NT2/D1 (cell line): ENCODE measurements at regions not wholly inside any gene's neighbourhood (a gene's known extent, or its start where the extent isn't known, plus 50 kb on each side); places are given as distances from the start of the nearest gene placed in this dataset.

Source experiments
- DNase-seq: peaks from one replicate; pipeline ENCODE4 v3.0.0-alpha.2; 2011; ENCODE audit warnings: low read depth, low spot score
- H3K27me3 ChIP-seq: 2 replicates; pipeline ENCODE4 v1.6.0; 2011; ENCODE audit warnings: mild to moderate bottlenecking; ENCODE audit not compliant: insufficient read length, insufficient read depth
- H3K36me3 ChIP-seq: 2 replicates; pipeline ENCODE4 v1.6.1; 2011; ENCODE audit warnings: mild to moderate bottlenecking, low read length, mixed read lengths; ENCODE audit not compliant: insufficient read depth, insufficient read length
- H3K4me1 ChIP-seq: 2 replicates; pipeline ENCODE4 v1.5.1; 2011; ENCODE audit not compliant: insufficient read depth, insufficient read length
- H3K4me3 ChIP-seq: 2 replicates; pipeline ENCODE4 v1.5.1; 2011; ENCODE audit warnings: low read depth; ENCODE audit not compliant: insufficient read length
- H3K9ac ChIP-seq: 2 replicates; pipeline ENCODE4 v1.6.0; 2011; ENCODE audit warnings: low read depth; ENCODE audit not compliant: insufficient read length
- H3K9me3 ChIP-seq: 2 replicates; pipeline ENCODE4 v1.5.1; 2011; ENCODE audit warnings: mild to moderate bottlenecking, low read length; ENCODE audit not compliant: insufficient read depth
- SUZ12 ChIP-seq: IDR thresholded peaks from 2 replicates; pipeline ENCODE4 v1.6.1; 2011; ENCODE audit not compliant: insufficient read length, insufficient read depth; ENCODE audit errors: extremely low read depth
- YY1 ChIP-seq: IDR thresholded peaks from 2 replicates; pipeline ENCODE4 v1.6.1; 2011; ENCODE audit not compliant: insufficient read length, insufficient read depth
- ZNF274 ChIP-seq: IDR thresholded peaks from 2 replicates; pipeline ENCODE4 v1.6.1; 2011; ENCODE audit warnings: mild to moderate bottlenecking, low read depth, low read length

- no peak overlapping the region for H3K9ac ChIP-seq
- no peaks in the 10 kb centered on the region for H3K36me3 ChIP-seq
- no peak for TF ChIP-seq SUZ12
- no peak for TF ChIP-seq YY1
- no peaks in the 10 kb centered on the region for H3K9me3 ChIP-seq
- H3K4me3 ChIP-seq, result no peak overlapping the region
- no peaks in the 10 kb centered on the region for H3K4me1 ChIP-seq
- no peaks in the 10 kb centered on the region for H3K27me3 ChIP-seq
- no peak for DNase-seq
Measured at GRCh38 chr2:145404690-145405089, 884.8 kb upstream of the ZEB2 start.

DNA sequence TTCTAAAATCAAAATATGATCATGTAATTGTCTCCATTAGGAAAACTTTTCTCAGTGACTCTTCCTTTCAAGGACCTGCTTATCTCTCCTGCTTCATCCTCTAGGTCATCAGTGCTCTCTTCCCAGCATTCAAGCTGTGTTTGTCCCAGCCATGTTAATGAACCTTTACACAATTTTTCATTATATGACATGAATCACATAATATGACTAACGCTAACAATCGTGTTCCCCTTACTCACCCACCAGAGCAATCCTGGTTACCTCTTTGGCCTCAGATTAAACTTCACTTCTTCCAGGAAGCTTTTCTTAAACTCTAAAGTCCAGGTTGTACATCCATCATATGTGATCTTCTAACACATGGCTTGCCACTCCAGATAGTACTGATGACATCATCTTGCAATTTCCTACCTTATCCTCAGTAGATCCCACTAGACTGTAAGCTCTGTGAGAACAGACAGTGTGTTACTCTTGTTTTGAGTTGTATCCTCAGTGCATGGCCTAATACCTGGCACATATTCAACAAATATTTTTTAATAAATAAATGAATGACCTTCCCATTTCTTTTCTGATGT is 882.9 kb upstream of the ZEB2 start:
- no peak for TF ChIP-seq SUZ12
- TF ChIP-seq ZNF274, result no peak
- no peak for TF ChIP-seq YY1
- Histone ChIP-seq H3K4me3 (no peak overlapping the region), H3K4me1 (no peaks in the 10 kb centered on the region), H3K9ac (no peak overlapping the region), H3K9me3 (no peaks in the 10 kb centered on the region), H3K36me3 (no peaks in the 10 kb centered on the region), H3K27me3 (no peaks in the 10 kb centered on the region)
- no peak for DNase-seq

DNA sequence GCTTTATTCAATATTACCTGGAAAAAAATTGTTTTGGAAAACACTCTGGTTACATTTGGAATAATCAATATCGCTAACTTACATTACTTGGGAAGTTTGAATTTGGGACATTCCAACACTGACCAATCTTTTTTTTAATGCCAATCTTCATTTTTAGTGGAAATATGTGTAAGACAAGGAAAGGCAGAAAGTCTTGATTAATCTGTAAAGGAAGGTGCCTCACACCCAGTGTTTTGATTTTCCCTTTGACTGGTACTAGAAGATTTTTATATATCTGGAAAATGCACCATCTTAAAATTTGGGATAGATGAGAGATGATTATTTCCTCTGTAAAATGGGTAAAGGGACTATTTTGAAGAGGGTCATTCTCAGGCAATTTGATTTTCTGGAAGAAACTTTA is 879.2 kb upstream of the ZEB2 start:
- H3K9ac ChIP-seq, result no peak overlapping the region
- H3K27me3 ChIP-seq, result no peaks in the 10 kb centered on the region
- no peak overlapping the region for H3K4me3 ChIP-seq
- no peak for TF ChIP-seq SUZ12
- no peak for TF ChIP-seq ZNF274
- no peak for TF ChIP-seq YY1
- H3K9me3 ChIP-seq, result no peaks in the 10 kb centered on the region
- no peak for DNase-seq
- H3K36me3 ChIP-seq, result no peaks in the 10 kb centered on the region
- H3K4me1 ChIP-seq, result no peaks in the 10 kb centered on the region

GRCh38 chr2:145394181-145394580 is 874.3 kb upstream of the ZEB2 start:
- TF ChIP-seq YY1 (no peak), SUZ12 (no peak), ZNF274 (no peak)
- Histone ChIP-seq H3K36me3 (no peaks in the 10 kb centered on the region), H3K4me1 (no peaks in the 10 kb centered on the region), H3K9me3 (no peaks in the 10 kb centered on the region), H3K4me3 (no peak overlapping the region), H3K9ac (no peak overlapping the region), H3K27me3 (no peaks in the 10 kb centered on the region)
- DNase-seq, result no peak

DNA sequence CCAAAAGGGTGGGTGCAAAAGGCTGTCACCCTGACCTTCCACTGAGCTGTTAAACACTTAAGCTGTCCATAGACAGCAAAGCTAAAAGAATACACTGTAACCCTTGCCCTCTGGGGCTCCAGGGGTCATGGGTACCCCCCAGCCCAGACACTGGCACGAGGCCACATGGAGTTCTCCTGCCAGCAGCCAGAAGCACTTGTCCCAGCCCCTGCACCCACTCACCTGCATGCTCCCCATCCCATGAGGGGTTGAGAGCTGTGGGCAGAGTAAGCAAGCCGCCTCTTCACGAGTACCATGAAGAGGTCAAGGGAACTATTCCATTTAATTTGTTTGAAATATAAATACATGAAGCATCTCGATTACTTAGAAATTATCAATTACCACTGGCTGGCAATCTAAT is 867.1 kb upstream of the ZEB2 start:
- H3K9me3 ChIP-seq, result no peaks in the 10 kb centered on the region
- H3K36me3 ChIP-seq, result no peaks in the 10 kb centered on the region
- TF ChIP-seq YY1 (no peak), ZNF274 (no peak), SUZ12 (no peak)
- H3K27me3 ChIP-seq, result no peaks in the 10 kb centered on the region
- no peak for DNase-seq
- H3K9ac ChIP-seq, result no peak overlapping the region
- H3K4me1 ChIP-seq, result no peaks in the 10 kb centered on the region
- no peak overlapping the region for H3K4me3 ChIP-seq

GRCh38 chr2:145383961-145384360 is 864.0 kb upstream of the ZEB2 start:
- TF ChIP-seq YY1 (no peak), SUZ12 (no peak), ZNF274 (no peak)
- no peaks in the 10 kb centered on the region for H3K36me3 ChIP-seq
- no peak for DNase-seq
- H3K9me3 ChIP-seq, result no peaks in the 10 kb centered on the region
- H3K4me3 ChIP-seq, result no peak overlapping the region
- H3K27me3 ChIP-seq, result no peaks in the 10 kb centered on the region
- no peaks in the 10 kb centered on the region for H3K4me1 ChIP-seq
- no peak overlapping the region for H3K9ac ChIP-seq

GRCh38 chr2:145380436-145381017 is 860.6 kb upstream of the ZEB2 start:
- H3K27me3 ChIP-seq, result no peaks in the 10 kb centered on the region
- no peak overlapping the region for H3K9ac ChIP-seq
- no peak overlapping the region for H3K4me3 ChIP-seq

More at GRCh38 chr2:145380436-145381017, 860.6 kb upstream of the ZEB2 start:
- DNase-seq, result no peak
- Histone ChIP-seq H3K9me3 (no peaks in the 10 kb centered on the region), H3K36me3 (no peaks in the 10 kb centered on the region), H3K4me1 (no peaks in the 10 kb centered on the region)
- no peak for TF ChIP-seq YY1
- no peak for TF ChIP-seq ZNF274
- no peak for TF ChIP-seq SUZ12
